ENCODE measurements at regions not wholly inside any gene's neighbourhood (a gene's known extent, or its start where the extent isn't known, plus 50 kb on each side); places are given as distances from the start of the nearest gene placed in this dataset.
"Not testable (repeated sequence)": the region's sequence is repeated elsewhere in the genome, so short reads cannot be mapped to it uniquely, and the experiment has no call there.

DNA sequence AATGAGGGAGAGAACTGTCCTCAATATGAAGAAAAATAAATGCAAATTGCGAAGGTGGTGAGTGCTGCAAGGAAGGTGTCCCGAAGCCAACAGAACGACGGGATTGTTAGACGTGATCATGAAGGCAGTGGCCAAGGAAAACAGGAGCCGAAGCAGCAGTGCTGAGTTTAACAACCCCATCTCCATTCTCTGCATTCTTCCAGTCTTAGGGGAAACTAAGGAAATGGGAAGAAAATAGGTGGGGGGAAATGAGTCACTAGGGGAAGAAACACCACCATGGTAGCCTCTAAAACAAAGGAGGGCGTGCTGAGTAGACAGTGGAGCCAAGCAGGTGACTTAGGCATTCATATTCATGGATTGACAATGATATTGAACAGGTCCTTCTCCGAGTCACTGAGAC is 192.2 kb upstream of the AKR1E2 start:
- DNase-seq = no peak

DNA sequence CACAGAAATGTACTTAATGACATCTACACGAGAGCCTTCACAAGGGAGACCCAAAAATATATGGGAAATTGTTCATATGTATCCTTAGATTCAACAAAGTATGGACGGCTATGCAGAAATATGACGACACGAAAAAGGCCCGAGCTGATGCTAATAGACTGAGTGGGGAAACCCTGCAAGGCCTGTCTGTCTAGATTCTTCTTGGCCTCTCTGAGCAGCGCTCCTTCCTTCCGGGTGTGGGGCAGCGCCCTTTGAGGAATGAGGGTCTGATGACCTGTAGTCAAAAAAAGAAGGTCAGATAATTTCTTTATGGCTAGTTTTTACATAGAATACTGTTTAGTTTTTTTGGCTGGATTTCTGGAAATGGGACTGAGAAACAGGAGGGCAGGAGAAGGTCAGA is 192.8 kb upstream of the AKR1E2 start:
- no peak for DNase-seq

DNA sequence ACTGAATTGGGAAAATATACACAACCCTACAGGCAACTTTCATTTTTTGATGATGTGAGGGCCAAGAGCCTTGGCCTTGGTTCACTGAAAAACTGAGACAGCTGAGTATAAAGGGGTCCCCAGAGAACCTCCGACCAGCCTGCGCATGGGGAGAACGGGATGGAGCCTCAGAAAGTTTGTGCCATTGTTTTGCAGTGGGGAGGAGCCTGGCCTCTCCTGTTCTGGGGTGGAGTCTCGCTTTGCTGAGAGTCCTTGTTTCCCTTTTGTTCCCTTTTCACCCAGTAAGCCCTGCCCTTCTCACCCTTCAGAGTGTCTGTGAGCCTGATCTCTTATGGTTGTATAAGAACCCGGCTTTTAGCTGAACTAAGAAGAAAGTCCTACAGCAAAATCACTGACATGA is 193.2 kb upstream of the AKR1E2 start:
- no peak for DNase-seq

DNA sequence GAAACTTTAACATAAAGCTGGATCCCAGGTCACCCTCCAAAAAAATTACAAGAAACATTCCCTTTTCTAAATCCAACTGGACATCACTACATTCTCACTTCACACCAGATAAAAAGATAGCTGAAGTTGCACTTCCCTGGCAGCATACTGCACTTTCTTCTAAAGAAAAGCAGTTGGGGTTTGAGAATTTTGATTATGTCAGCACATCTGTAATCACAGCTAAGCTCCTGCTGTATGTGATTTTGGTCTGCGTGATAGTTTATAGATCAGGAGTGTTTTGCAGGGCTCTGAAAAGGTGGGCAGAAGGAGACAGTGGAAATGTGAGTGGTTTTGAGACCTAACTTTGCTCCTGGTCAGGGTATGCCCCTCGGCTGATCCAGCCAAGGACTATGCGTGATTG is 199.1 kb upstream of the AKR1E2 start:
- no peak for DNase-seq

DNA sequence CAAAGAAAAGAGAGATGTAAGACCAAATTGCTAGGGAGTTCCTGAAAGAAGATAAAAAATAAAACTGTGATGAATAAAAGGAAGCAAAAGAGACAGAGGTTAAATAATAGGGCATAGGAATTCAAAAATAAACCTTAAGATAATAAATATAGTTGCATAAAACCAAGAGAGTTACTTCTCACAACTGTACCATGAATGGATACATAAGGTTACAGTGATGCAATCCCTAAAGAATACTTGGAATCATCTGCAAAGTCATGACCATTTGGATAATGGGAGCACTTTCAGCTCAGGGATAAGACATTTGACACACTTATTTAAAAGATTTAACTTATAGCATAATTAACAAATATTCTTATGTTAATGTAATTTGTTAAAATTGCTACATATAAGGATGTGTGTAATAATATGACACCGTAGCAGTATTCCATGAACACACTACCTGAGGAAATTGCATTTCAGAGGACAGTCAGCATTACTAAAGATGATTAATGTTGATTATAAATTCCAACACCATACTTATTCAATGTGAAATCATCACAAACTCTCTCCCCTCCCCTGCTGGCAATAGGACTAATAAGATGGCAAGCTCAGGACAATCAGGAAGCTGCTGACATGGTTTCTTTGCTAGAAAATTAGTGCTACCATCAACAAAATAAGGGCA is 202.1 kb upstream of the AKR1E2 start:
- DNase-seq = no peak

DNA sequence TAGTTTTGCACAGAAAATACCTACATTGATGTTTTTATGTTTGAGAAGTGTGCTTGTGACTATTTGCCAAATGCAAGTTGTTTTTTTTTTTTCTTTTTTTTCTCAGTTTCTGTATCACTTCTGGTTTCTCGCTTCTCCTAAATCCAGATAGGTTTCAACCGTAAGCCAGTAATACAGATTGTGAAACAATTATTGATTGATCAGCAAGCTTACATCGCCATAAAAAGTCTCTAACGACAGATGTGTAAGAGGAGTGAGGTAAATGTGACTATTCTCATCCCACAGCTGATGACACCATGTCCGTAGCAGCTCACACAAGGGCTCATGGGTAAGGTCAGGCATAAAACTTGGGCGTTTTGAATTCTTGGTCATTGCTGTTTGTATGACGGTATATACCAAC is 202.8 kb upstream of the AKR1E2 start:
- DNase-seq = no peak

DNA sequence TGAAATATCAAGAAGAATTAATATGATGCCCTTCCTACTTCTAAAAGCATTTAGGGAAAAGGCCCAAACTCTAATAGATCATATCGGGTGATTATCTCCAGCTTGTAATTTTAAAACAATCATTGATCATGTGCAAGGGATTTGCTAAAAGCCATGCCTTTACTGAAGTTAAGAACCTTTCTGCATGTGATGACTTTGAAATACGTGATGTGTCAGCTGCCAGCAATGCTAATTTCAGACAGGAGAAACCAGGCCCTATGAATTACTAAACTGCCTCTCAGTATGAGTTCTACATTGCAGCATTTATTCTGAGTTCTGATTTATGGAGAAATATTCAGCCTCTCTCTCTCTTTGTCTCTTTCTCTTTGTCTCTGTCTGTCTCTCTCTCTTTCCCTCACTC is 203.6 kb upstream of the AKR1E2 start:
- no peak for DNase-seq

DNA sequence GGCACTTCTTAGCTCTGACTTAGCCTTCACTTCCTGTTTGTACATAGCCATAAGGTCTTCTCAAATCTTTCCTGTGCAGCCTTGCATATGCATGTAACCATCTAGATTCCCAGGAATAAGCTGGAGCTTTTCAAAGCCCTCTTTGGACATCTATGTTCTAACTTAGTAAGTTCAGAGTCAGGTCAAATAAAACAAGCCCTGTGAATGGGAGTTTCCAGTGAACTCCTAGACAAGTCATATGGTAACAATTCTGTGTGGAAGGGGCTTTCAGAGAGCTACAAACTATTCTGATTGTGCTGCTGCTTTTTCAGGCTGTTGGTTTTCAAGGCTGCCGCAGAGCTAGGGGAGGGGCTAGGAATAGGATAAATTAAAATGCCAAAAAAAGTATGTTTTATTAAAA is 208.4 kb upstream of the AKR1E2 start:
- no peak for DNase-seq

DNA sequence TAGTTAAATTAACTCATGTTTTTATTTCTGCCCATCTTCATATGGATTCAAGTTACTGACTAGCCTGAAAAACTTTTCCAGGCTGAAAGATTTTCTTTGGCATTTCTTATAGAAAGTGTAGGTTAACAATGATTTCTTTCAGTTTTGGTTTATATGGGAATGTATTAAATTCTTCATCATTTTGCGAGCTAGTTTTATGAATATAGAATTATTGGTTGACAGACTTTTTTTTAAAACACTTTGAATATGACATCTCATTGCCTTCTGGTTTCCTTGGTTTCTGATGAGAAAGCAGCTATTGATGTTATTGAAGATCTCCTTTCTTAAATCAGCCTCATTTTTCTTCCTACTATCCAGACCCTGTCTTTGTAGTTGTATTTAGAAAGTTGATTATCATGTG is 211.0 kb upstream of the AKR1E2 start:
- no peak for DNase-seq

DNA sequence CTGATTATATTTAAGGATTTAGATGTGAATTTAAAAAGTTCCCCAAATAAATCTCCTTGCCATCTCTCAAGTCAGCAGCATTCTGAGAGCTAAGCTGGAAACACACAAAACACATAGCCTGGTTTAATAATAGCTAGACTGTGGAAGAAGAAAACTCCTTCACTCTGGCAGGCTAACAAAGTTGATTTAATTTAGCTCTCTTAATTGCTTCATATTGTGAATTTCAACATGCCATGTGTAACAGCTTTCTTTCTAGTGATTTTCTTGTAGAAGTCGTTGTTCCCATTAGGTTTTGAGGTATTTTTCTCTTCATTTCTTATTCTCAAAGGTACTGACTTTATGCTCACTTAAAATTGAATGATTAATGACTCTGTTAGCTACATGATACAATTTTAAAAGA is 216.8 kb upstream of the AKR1E2 start:
- no peak for DNase-seq

DNA sequence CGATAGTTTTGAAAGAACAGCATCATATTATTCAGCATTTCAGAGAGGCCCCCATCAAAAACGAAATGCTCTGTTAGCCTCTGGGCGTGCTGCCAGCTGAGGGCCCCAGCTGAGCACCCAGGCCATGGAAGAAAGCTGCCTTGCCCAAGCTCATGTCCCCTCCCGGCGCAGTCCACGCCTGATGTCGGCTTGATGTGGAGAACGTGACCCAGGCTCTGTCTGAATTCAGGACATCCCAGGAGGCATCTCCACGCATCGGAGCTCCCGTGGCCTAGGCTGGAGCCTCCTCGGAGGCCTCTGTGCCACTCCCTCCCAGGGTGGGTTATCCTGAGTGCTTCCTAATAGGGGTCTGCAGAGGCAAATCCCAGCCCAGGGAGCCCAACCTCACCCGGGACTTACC is 218.3 kb upstream of the AKR1E2 start:
- no peak for DNase-seq

DNA sequence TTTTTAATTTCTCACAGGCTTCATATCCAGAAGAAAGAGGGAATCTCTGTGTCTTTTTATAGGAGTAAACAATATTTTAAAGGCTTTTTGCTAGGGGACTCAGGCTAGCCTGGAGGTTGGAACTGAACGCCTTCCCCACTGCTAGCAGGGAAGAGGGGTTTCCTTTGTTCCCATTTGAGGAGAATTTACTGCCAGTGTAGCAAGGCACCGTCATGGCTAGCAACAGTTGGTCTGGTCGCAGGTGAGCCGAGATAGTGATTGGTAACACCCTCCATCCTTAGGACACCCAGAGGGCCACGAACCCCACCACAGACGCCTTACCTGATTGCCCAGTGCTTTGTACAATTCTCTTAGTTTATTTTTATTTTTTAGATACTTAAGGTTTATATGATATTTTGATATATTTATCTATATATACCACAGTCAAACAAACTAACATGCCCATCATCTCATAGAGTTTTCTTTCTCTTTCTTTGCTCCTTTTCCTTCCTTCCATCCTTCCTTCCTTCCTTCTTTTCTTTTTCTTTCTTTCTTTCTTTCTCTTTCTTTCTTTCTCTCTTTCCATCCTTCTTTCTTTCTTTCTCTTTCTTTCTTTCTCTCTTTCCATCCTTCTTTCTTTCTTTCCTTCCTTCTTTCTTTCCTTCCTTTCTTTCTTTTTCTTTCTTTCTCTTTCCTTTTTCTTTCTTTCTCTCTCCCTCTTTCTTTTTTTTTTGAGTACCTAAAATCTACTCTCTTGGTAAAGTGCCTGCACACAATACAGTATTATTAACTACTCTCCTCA is 219.0 kb upstream of the AKR1E2 start:
- no peak for DNase-seq

DNA sequence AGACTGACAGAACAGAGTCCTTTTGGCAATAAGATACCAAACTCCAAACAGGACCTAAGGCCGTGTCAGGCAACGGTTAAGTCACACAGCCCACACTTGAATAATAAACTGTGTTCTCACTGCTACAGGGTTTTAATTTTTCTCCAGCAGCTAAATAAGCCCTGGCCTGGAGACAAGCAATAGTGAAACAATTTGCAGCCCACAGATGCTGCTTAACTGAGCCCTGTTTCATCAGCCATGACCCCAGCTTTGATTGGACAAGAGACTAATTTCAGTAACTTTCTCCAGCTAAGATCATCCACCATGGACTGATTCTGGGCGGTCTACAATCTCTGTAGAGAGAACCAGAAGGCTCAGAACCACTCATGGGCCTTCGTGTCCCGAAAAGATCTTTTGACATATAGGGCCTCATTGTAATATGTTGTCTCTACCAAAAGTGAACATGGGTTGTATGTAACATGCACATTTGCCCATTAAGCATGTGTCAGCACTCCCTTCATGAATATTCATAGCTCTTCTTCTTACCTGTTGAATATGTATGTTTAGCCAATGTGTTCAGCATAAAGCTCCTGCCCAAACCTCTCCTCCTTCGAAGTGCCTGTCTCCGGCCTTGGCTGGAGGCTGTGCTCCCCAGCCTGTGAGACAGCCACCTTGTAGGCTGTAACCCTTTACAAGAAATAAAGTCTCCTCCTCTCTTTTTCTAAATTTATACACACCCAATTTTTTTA is 223.1 kb upstream of the AKR1E2 start:
- DNase-seq = no peak

DNA sequence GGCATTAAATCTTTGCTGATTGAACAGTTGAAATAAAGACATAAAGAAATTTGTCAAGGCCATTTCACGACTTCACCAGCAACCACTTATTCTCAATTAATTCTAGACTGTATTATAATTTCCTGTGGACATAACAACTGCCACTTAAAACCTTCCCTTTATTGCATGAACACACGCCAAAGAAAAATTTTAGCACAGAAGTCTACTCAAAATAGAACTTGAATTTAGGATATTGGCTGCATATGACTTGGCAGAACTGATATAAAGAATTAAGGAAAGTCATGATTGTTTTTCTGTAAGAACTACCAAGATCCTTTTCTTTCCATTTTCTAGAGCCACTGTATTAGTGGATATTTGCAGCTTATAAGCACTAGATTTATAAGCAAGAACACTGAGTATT is 226.5 kb upstream of the AKR1E2 start:
- DNase-seq = no peak

DNA sequence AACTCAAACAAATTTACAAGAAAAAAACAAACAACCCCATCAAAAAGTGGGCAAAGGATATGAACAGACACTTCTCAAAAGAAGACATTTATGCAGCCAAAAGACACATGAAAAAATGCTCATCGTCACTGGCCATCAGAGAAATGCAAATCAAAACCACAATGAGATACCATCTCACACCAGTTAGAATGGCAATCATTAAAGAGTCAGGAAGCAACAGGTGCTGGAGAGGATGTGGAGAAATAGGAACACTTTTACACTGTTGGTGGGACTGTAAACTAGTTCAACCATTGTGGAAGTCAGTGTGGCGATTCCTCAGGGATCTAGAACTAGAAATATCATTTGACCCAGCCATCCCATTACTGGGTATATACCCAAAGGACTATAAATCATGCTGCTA is 228.1 kb upstream of the AKR1E2 start:
- DNase-seq = not testable (repeated sequence)

DNA sequence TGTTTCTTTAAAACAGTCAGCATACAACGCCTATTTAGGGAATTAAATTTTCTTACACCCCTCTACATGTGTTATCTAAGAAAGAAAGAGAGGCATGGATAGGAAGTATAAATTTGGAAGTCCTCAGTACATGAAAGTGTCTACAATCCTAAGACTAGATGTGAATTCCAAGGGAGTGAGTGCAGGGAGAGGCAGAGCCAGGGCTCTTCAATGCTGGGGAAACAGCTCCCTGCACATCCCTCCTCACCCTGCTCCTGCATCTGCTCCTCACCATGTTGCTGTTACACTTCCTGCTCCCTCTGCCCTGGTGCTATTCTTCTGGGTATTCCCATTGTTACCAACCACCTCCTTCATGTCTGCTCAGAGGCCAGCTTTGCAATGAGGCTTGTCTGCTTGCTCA is 229.1 kb upstream of the AKR1E2 start:
- DNase-seq = no peak

DNA sequence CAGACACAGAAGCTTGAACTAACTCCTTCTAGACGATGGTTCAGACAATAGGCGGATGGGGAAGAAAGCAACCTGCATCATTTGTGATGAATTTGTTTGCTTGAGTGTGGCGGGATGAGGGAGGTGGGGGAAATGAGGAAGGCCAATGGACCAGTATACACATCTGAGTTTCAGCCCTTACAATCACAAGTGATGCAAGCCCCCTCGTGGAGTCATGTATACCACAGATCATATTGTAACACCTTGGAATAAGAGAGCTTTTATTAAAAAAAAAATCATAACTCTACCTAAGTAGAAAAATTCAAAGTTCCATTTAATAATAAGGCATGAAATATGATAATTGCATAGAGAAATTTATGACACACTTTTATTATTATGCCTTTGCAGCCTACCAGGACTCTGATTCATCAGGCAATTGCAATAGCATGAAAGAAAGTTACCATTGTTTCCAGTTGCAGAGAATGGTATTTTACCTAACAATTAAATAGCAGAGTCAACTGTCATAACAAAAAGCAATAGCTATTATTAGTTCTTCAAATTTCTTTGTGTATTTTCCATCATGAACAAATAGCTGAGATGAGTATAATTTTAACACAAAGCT is 230.2 kb upstream of the AKR1E2 start:
- DNase-seq = no peak

DNA sequence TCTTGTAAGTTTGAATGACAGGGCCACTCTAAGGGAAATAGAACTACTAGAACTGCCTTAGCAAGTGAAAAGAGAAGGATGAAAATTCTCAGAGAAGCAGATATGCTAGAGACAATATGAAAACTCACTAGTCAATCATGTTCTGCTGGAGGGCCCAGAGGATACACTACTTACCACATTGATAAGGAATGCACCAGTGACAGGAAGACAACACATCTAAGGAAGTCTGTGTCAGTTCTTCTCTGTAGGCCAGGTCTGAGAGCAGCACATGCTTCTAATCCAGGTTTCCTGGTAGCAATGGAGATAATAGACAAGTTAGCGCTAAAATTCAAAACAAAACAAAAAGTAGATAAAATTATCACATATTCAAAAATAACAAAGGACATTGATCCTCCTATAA is 235.2 kb upstream of the AKR1E2 start:
- no peak for DNase-seq

DNA sequence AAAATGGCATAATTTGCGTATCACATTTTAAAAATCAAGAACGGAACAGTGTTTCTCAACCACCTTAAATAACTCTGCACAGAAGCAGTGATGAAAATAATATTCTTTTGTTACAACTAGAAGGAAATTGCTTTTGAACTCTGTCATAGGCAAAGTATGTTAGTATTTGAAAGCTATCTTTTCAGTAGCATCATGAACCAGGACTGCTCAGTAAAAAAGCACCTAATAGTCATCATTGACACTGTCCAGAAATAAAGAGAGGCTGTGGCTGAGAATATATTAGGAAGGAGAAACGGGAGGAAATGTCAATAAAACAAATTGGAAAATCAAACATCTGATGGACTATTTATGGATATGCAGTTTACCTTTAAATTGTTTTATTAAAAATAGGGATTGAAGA is 237.2 kb upstream of the AKR1E2 start:
- DNase-seq = no peak

DNA sequence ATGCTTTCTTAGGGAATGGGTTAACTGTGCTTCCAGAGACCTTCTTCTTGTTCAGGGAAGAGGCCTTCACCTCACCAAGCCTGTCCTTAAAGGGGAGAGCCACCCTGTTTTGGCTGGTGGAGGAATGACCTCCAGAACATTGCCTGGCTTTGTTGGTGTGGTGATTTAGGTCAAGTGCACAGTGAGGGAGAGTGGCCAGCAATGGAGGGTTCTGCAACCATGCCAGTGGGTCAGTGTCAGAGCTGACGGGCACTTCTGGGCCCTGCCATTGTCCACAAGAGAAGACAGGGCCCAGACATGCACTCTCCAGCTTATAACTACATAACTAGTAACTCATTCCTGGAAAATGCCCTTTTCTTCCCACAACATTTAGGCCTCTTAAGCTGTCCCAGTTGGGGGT is 238.5 kb upstream of the AKR1E2 start:
- DNase-seq = no peak

DNA sequence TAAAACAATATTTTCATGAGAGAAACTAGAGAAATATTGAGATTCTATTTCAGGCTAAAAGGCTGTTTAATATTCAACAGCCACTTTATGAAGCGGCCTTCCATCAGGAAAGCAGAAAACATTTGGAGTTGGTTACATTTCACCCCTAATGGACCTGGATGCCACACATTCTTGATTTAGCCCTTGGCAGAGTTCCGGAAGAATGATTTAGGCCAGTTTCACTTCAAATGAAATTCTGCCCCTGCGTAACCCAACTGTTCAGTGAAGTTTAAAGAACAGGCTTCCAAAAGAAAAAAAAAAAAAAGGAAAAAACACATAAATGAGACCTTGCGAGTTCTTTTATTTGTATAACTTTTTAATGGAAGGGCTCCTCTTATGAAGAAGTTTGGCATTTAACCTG is 239.2 kb upstream of the AKR1E2 start:
- no peak for DNase-seq

DNA sequence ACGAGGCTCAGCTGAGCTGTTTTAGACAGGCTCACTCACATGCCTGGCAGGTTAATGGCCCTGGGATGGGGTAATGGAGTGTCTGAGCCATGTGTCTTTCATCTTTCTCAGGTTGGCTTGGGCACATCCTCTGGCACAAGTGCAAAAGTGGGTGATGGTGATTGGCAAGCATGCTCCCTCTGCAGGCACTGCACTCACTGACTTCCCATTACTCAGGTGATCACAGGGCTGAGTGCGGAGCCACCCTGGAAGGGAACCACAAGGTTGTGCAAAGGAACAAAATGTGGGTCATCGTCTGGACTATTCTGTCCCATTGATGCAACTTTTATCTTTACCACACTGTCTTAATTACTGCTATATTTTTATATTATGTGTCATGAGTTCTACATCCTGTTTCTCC is 244.1 kb upstream of the AKR1E2 start:
- no peak for DNase-seq

DNA sequence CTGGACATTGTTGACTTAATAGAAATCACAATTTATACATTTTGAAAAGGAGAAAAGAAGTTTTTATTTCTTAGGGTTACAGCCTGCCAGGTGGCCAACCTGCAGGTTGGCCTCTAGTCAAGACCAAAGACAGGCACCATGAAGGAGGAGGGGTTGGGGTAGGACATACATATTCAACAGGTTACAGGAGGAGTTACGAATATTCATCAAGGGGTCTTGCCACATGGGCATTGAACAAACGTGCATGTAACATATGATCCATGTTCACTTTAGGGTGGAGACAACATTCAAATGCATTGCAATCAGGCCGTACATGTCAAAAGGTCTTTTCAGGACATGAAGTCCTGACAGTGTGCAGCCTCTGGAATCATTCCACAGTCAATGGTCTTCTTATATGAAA is 246.2 kb upstream of the AKR1E2 start:
- DNase-seq = no peak

DNA sequence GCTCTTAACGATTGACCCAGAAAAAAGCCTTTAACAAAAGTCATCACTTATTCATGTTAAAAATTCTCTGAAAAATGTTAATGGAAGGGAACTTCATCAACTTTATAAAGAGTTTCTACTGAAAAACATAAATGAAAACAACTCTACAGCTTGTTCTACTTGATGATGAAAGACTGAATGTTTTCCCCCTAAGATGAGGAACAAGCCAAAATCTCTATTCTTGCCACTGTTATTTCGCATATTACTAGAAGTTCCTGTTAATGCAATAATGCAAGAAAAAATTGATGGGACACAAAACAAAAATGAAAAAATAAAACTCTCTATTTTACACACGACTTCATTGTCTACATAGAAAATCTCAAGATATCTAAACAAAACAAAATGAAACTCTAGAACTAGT is 249.8 kb upstream of the AKR1E2 start:
- DNase-seq = no peak

All from stimulated activated CD4-positive, alpha-beta T cell treated with anti-CD3 and anti-CD28 coated beads, Interleukin-12 subunit alpha, Interleukin-12 subunit beta, amount 100 ng/mL, for 4 hours (primary cell).